H1 (cell line): ENCODE measurements at regions not wholly inside any gene's neighbourhood (a gene's known extent, or its start where the extent isn't known, plus 50 kb on each side); places are given as distances from the start of the nearest gene placed in this dataset.

Experiments
- EP300 ChIP-seq, 2 experiments: IDR thresholded peaks; 1 replicate in 1 of 2; 2 replicates in 1 of 2; pipeline ENCODE4 v1.6.1; 2011 to 2012; ENCODE audit warnings: low read depth in 2 of 2, low read length in 2 of 2, mild to moderate bottlenecking in 2 of 2, borderline replicate concordance in 1 of 2, inconsistent platforms in 1 of 2, moderate library complexity in 1 of 2
- NANOG ChIP-seq: IDR thresholded peaks from 2 replicates; pipeline ENCODE4 v1.6.1; 2011; ENCODE audit warnings: low read length, low read depth, mild to moderate bottlenecking, inconsistent platforms; ENCODE audit not compliant: insufficient read depth, poor library complexity, severe bottlenecking
- SIX5 ChIP-seq: IDR thresholded peaks from 2 replicates; pipeline ENCODE4 v1.6.1; 2011; ENCODE audit warnings: mild to moderate bottlenecking, low read depth, low read length
- YY1 ChIP-seq: IDR thresholded peaks from 2 replicates; pipeline ENCODE4 v1.6.1; 2011; ENCODE audit warnings: low read depth, mild to moderate bottlenecking, low read length

DNA sequence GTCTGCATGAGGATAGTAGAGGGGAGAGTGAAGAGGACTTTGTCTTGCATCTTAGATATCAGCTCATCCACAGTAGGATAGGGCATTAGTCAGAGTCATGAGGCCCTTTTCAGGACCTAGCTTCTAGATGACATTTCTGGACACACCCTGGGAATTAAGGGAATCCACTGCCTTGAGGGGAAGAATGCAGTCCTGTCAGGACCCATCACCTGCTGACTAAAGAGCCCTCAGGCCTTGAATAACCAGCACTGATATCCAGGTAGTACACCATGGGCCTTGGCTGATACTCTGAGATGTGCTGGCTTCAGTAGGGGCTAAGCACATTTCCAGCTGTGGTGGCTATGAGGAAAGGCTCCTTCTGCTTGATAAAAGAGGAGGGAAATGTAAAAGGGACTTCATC is 134.4 kb downstream of the EDA2R start (continued):
- TF ChIP-seq SIX5 (no peak), EP300 (IDR thresholded peaks at IDR 0.05; ENCODE audit: borderline replicate concordance in 1 of 2, low read depth in 2 of 2, low read length in 2 of 2) (no peak), YY1 (no peak), NANOG (no peak)
